DOHH2 (cell line): ENCODE measurements at regions not wholly inside any gene's neighbourhood (a gene's known extent, or its start where the extent isn't known, plus 50 kb on each side); places are given as distances from the start of the nearest gene placed in this dataset.

Experiments used
- H3F3A ChIP-seq: fragments of 200-600 bp; sonication (generic), shearing (Covaris generic); 2 replicates; pipeline ENCODE4 v1.6.0; 2016; ENCODE audit warnings: antibody characterized with exemption, mild to moderate bottlenecking; ENCODE audit not compliant: control insufficient read depth, insufficient read depth
- H3K27ac ChIP-seq: fragments of 200-600 bp; sonication (generic); 2 replicates; pipeline ENCODE4 v1.5.1; 2014; ENCODE audit warnings: low read depth, mild to moderate bottlenecking, low read length, moderate library complexity
- H3K27me3 ChIP-seq: fragments of 200-600 bp; sonication (generic); 2 replicates; pipeline ENCODE4 v1.6.1; 2014; ENCODE audit warnings: mild to moderate bottlenecking, low read length, mixed read lengths; ENCODE audit not compliant: control insufficient read depth
- H3K36me3 ChIP-seq: fragments of 200-600 bp; sonication (generic); 2 replicates; pipeline ENCODE4 v1.6.1; 2014; ENCODE audit warnings: mild to moderate bottlenecking, low read length, moderate library complexity, mixed read lengths; ENCODE audit not compliant: control insufficient read depth
- H3K4me1 ChIP-seq: fragments of 200-600 bp; sonication (generic); 2 replicates; pipeline ENCODE4 v1.6.1; 2014; ENCODE audit warnings: mild to moderate bottlenecking, low read length, mixed read lengths; ENCODE audit not compliant: control insufficient read depth
- H3K4me2 ChIP-seq: fragments of 200-600 bp; sonication (generic); 2 replicates; pipeline ENCODE4 v1.6.0; 2014; ENCODE audit warnings: mild to moderate bottlenecking, low read length, moderate library complexity
- H3K4me3 ChIP-seq: fragments of 200-600 bp; sonication (generic); 2 replicates; pipeline ENCODE4 v1.5.1; 2014; ENCODE audit warnings: mild to moderate bottlenecking, low read length, mixed read lengths
- H3K79me2 ChIP-seq: fragments of 200-600 bp; sonication (generic); 2 replicates; pipeline ENCODE4 v1.6.1; 2014; ENCODE audit warnings: mild to moderate bottlenecking, low read length, mixed read lengths; ENCODE audit not compliant: control insufficient read depth
- H3K9me2 ChIP-seq: fragments of 200-600 bp; sonication (generic); replicated peaks from 2 replicates; pipeline ENCODE4 v1.6.1; 2014; ENCODE audit warnings: mild to moderate bottlenecking, low read length, mixed read lengths; ENCODE audit not compliant: control insufficient read depth
- H3K9me3 ChIP-seq: fragments of 200-600 bp; sonication (generic); 2 replicates; pipeline ENCODE4 v1.6.1; 2014; ENCODE audit warnings: antibody characterized with exemption, low read length, mixed read lengths; ENCODE audit not compliant: control insufficient read depth, insufficient read depth
- H4K20me1 ChIP-seq: fragments of 200-600 bp; sonication (generic); 2 replicates; pipeline ENCODE4 v1.6.0; 2014; ENCODE audit warnings: low read depth, mild to moderate bottlenecking, antibody characterized with exemption, low read length, moderate library complexity; ENCODE audit not compliant: control insufficient read depth, insufficient read depth
- EZH2phosphoT487 ChIP-seq: fragments of 200-600 bp; sonication (generic); IDR thresholded peaks from 2 replicates; pipeline ENCODE4 v1.6.1; 2017; ENCODE audit warnings: borderline replicate concordance, mild to moderate bottlenecking, antibody characterized with exemption, low read length, moderate library complexity, mixed read lengths
- TF ChIP-seq, protein P1 (sequence below): fragments of 200-600 bp; sonication (generic); IDR thresholded peaks from one replicate; pipeline ENCODE4 v1.5.1; 2014; ENCODE audit warnings: antibody characterized with exemption, mild to moderate bottlenecking, low read depth, low read length; ENCODE audit not compliant: poor library complexity, severe bottlenecking

DNA sequence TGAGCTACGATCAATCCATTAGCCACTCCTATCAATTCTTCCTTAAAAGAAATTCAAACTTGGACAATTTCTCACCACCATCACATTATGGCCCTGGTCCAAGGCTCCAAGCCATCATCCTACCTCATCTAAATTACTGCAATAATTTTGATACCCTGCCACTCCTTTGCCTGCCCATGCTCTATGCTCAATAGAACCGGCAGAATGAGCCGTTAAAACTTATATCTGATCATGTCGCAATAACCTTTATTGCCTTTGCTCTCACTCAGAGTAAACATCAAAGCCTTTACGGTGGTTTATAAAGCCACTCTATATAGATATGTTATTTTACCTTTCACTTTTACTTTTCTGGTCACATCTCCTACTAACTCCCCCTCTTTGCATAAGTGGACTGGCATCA lies 2392.1 kb upstream of the RAG2 start:
- no peaks in the 10 kb centered on the region for H3K79me2 ChIP-seq
- TF ChIP-seq, protein P1, sequence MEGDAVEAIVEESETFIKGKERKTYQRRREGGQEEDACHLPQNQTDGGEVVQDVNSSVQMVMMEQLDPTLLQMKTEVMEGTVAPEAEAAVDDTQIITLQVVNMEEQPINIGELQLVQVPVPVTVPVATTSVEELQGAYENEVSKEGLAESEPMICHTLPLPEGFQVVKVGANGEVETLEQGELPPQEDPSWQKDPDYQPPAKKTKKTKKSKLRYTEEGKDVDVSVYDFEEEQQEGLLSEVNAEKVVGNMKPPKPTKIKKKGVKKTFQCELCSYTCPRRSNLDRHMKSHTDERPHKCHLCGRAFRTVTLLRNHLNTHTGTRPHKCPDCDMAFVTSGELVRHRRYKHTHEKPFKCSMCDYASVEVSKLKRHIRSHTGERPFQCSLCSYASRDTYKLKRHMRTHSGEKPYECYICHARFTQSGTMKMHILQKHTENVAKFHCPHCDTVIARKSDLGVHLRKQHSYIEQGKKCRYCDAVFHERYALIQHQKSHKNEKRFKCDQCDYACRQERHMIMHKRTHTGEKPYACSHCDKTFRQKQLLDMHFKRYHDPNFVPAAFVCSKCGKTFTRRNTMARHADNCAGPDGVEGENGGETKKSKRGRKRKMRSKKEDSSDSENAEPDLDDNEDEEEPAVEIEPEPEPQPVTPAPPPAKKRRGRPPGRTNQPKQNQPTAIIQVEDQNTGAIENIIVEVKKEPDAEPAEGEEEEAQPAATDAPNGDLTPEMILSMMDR, result no peak
- no peak for TF ChIP-seq EZH2phosphoT487

DNA sequence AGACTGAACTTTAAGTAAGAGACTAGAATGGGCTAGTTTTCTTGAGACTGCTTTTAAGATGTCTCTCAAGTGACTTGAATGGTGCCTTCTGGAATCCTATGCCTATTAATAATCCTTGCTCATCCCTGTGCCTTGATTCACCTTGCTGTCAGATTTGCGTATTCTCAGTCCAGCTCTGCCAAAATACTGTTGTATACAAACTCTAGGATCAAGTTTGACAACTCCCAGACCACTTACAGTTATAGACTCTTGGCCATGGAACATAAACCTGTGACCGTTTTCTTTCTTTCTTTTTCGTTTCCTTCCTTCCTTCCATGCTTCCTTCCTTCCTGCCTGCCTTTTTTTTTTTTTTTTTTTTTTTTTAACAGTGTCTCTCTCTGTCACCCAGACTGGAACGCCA lies 2390.9 kb upstream of the RAG2 start:
- TF ChIP-seq, protein P1, result no peak
- TF ChIP-seq EZH2phosphoT487, result no peak
- no peaks in the 10 kb centered on the region for H3K79me2 ChIP-seq
- no peaks in the 10 kb centered on the region for H3F3A ChIP-seq
- H4K20me1 ChIP-seq, result no peaks in the 10 kb centered on the region
- no peak overlapping the region for H3K4me3 ChIP-seq
- no peaks in the 10 kb centered on the region for H3K4me1 ChIP-seq
- H3K27me3 ChIP-seq, result no peaks in the 10 kb centered on the region
- H3K36me3 ChIP-seq, result no peaks in the 10 kb centered on the region
- H3K27ac ChIP-seq, result no peak overlapping the region
- H3K9me3 ChIP-seq, result no peaks in the 10 kb centered on the region
- H3K9me2 ChIP-seq, result no peaks in the 10 kb centered on the region
- no peak overlapping the region for H3K4me2 ChIP-seq

More for the DNA sequence above, 2392.1 kb upstream of the RAG2 start:
- no peaks in the 10 kb centered on the region for H3K4me1 ChIP-seq
- no peak overlapping the region for H3K4me3 ChIP-seq
- no peaks in the 10 kb centered on the region for H3K36me3 ChIP-seq
- no peaks in the 10 kb centered on the region for H4K20me1 ChIP-seq
- H3K27me3 ChIP-seq, result no peaks in the 10 kb centered on the region
- no peaks in the 10 kb centered on the region for H3K9me3 ChIP-seq
- no peaks in the 10 kb centered on the region for H3K9me2 ChIP-seq
- H3K4me2 ChIP-seq, result no peak overlapping the region
- no peak overlapping the region for H3K27ac ChIP-seq
- H3F3A ChIP-seq, result no peaks in the 10 kb centered on the region

DNA sequence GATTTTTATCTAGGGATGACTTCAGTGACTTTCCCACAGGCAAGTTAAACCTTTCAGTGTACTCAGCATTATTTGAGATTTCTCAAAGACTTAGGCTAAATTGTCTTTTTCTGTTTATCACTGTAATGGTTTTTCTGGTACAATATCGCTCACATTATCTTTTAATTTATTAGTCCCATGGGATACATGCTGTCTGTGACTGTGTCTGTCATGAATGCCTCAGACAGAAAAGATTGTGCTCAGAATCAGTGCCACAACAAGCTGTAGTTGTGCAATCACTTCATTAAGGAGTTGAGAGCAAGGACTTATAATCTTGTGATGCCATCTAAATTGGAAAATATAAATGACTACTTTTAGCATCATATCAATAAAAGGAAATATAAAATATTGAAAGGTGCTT lies 2374.2 kb upstream of the RAG2 start:
- TF ChIP-seq, protein P1, result no peak
- no peak for TF ChIP-seq EZH2phosphoT487
- Histone ChIP-seq H3K9me2 (no peaks in the 10 kb centered on the region; the same call in 1 of the 2 replicates), H3K4me3 (no peak overlapping the region), H3K4me1 (no peaks in the 10 kb centered on the region), H3K27ac (no peak overlapping the region), H3K36me3 (no peaks in the 10 kb centered on the region), H3K79me2 (no peaks in the 10 kb centered on the region), H4K20me1 (no peaks in the 10 kb centered on the region), H3F3A (no peaks in the 10 kb centered on the region), H3K4me2 (no peak overlapping the region), H3K27me3 (no peaks in the 10 kb centered on the region), H3K9me3 (no peaks in the 10 kb centered on the region)

DNA sequence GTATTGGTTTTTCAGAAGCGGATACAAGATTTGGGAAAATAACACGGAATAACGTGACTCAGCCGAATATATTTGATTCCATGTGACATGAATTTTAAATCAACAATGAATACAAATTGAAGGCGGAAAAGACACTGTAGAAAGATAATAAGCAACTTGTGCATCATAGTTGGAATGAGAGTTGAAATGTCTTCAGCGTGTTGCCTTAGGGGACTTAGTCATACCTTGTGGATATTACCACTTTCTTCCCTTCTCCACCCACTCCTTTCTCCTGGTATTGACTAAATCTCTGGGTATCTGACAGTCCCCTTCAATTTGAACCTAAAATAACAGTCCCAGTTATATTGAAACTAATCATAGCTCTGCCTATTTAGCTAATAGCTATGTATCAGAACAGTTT lies 2373.1 kb upstream of the RAG2 start:
- Histone ChIP-seq H4K20me1 (no peaks in the 10 kb centered on the region), H3K4me3 (no peak overlapping the region), H3K27me3 (no peaks in the 10 kb centered on the region), H3K4me2 (no peak overlapping the region), H3F3A (no peaks in the 10 kb centered on the region), H3K9me3 (no peaks in the 10 kb centered on the region), H3K27ac (no peak overlapping the region), H3K79me2 (no peaks in the 10 kb centered on the region), H3K4me1 (no peaks in the 10 kb centered on the region), H3K9me2 (no peaks in the 10 kb centered on the region; the same call in 1 of the 2 replicates), H3K36me3 (no peaks in the 10 kb centered on the region)
- TF ChIP-seq EZH2phosphoT487, result no peak
- TF ChIP-seq, protein P1, result no peak
